ENCODE measurements at regions not wholly inside any gene's neighbourhood (a gene's known extent, or its start where the extent isn't known, plus 50 kb on each side); places are given as distances from the start of the nearest gene placed in this dataset.

DNA sequence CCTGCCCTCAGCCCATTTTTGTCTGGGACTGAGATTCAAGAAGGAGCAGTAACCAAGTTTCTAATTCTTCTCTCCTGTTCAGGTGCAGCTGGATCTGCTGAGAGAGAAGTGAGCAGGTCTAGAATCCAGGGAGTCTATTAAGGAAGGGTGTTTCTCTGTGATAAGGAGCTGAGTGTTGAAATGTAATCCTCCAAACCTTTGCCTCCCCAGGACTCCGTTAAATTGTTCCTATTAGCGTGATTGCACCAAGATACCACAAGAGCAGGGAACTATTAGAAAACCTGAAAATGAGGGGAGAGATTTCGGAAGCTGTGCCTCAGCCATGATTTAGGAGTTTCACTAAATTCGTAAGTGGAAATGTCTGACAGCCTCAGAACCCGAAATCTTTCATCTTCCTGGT lies 192.6 kb downstream of the EBLN2 start:
- no peaks in the 10 kb centered on the region for H3F3A ChIP-seq (ENCODE audit: low read depth)
- H3K4me1 Mint-ChIP-seq: peaks cover 4% of the 10 kb centered on the region
- no peaks in the 10 kb centered on the region for H3K27me3 ChIP-seq
- H3K9ac ChIP-seq: no peak overlapping the region
- H3K4me2 ChIP-seq: no peak overlapping the region
- DNase-seq (ENCODE audit: low spot score): no peak
- H3K79me2 ChIP-seq (ENCODE audit: low read depth): no peaks in the 10 kb centered on the region
- no peak overlapping the region for H3K27ac ChIP-seq
- H3K27me3 Mint-ChIP-seq (ENCODE audit: insufficient read depth, low read depth): peaks cover 2% of the 10 kb centered on the region
- H3K36me3 ChIP-seq: no peaks in the 10 kb centered on the region
- H4K20me1 ChIP-seq (ENCODE audit: low read depth): no peaks in the 10 kb centered on the region
- H3K4me3 ChIP-seq: no peak overlapping the region
- no peaks in the 10 kb centered on the region for H3K36me3 Mint-ChIP-seq
- peaks cover 6% of the 10 kb centered on the region for H3K4me1 ChIP-seq
- peak overlapping the region; percentile 15 for H2AFZ ChIP-seq (replicated peaks)
- TF ChIP-seq EZH2 (IDR thresholded peaks at IDR 0.05) (no peak), EZH2phosphoT487 (IDR thresholded peaks at IDR 0.05) (no peak)
- TF ChIP-seq, protein P1, sequence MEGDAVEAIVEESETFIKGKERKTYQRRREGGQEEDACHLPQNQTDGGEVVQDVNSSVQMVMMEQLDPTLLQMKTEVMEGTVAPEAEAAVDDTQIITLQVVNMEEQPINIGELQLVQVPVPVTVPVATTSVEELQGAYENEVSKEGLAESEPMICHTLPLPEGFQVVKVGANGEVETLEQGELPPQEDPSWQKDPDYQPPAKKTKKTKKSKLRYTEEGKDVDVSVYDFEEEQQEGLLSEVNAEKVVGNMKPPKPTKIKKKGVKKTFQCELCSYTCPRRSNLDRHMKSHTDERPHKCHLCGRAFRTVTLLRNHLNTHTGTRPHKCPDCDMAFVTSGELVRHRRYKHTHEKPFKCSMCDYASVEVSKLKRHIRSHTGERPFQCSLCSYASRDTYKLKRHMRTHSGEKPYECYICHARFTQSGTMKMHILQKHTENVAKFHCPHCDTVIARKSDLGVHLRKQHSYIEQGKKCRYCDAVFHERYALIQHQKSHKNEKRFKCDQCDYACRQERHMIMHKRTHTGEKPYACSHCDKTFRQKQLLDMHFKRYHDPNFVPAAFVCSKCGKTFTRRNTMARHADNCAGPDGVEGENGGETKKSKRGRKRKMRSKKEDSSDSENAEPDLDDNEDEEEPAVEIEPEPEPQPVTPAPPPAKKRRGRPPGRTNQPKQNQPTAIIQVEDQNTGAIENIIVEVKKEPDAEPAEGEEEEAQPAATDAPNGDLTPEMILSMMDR (IDR thresholded peaks at IDR 0.05): no peak
- H3K27ac Mint-ChIP-seq: no peak overlapping the region
- H3K9me3 ChIP-seq (ENCODE audit: low read depth): no peaks in the 10 kb centered on the region
- H3K4me3 Mint-ChIP-seq: no peak overlapping the region
- no peaks in the 10 kb centered on the region for H3K9me3 Mint-ChIP-seq

DNA sequence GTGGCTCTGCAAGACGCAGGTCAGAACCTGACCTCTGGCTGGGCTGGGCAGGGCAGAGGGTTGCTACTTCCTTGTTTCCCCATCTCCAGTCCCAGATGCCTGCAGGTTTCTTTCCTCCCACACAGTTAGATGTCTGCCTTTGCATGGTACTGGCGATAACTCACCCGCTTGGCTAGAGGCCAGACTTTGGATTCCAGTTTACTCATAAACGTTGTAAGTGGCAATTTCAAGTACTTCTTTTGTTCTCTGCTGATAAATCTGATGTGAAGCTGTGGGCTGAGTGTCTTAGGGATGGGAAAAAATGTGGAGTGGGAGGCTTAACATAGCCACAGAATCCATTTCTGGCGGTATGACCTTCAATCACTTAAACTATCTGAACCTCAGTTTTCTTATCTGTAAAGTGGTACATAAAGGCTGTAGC lies 194.2 kb downstream of the EBLN2 start:
- Histone ChIP-seq H3K27ac (no peak overlapping the region), H3K27me3 (no peaks in the 10 kb centered on the region), H2AFZ (replicated peaks) (no peak overlapping the region), H3K9ac (no peak overlapping the region), H3K4me1 (peaks cover 6% of the 10 kb centered on the region), H3K79me2 (ENCODE audit: low read depth) (no peaks in the 10 kb centered on the region), H3K4me2 (no peak overlapping the region), H4K20me1 (ENCODE audit: low read depth) (no peaks in the 10 kb centered on the region), H3K36me3 (no peaks in the 10 kb centered on the region), H3F3A (ENCODE audit: low read depth) (no peaks in the 10 kb centered on the region), H3K4me3 (no peak overlapping the region), H3K9me3 (ENCODE audit: low read depth) (no peaks in the 10 kb centered on the region)
- Mint-ChIP-seq H3K4me3 (no peak overlapping the region), H3K4me1 (peaks cover 4% of the 10 kb centered on the region), H3K9me3 (no peaks in the 10 kb centered on the region), H3K36me3 (no peaks in the 10 kb centered on the region), H3K27ac (no peak overlapping the region), H3K27me3 (ENCODE audit: insufficient read depth, low read depth) (peaks cover 2% of the 10 kb centered on the region)
- no peak for DNase-seq (ENCODE audit: low spot score)
- TF ChIP-seq EZH2phosphoT487 (IDR thresholded peaks at IDR 0.05) (no peak), EZH2 (IDR thresholded peaks at IDR 0.05) (no peak)
- TF ChIP-seq, protein P1 (IDR thresholded peaks at IDR 0.05): no peak

DNA sequence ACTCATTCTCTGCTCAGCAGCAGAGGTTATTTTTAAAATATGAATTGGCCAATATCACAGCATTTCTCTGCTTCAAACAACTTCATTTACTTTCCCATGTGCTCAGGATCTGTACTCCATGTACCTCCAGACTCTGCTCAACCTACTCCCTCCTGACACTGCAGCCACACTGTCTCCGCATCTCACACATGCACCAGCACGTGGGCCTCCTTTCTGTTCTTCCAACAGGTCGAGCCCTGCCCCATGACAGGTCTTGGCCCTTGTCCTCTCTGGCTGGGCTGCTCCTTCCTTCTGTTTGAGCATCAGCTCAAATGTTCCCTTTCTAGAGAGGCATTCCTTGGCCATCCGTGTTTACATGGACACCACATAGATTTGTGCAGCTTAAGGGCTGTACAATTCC lies 195.7 kb downstream of the EBLN2 start:
- Histone ChIP-seq H3K79me2 (ENCODE audit: low read depth) (no peaks in the 10 kb centered on the region), H3K27ac (no peak overlapping the region), H3F3A (ENCODE audit: low read depth) (no peaks in the 10 kb centered on the region), H3K4me2 (no peak overlapping the region), H3K4me1 (peaks cover 6% of the 10 kb centered on the region), H3K27me3 (no peaks in the 10 kb centered on the region), H3K4me3 (no peak overlapping the region), H3K9me3 (ENCODE audit: low read depth) (no peaks in the 10 kb centered on the region), H2AFZ (replicated peaks) (no peak overlapping the region), H4K20me1 (ENCODE audit: low read depth) (no peaks in the 10 kb centered on the region), H3K9ac (no peak overlapping the region), H3K36me3 (no peaks in the 10 kb centered on the region)
- no peak overlapping the region for H3K4me3 Mint-ChIP-seq
- no peaks in the 10 kb centered on the region for H3K36me3 Mint-ChIP-seq
- H3K4me1 Mint-ChIP-seq: peaks cover 4% of the 10 kb centered on the region
- no peaks in the 10 kb centered on the region for H3K9me3 Mint-ChIP-seq
- TF ChIP-seq EZH2phosphoT487 (IDR thresholded peaks at IDR 0.05) (no peak), EZH2 (IDR thresholded peaks at IDR 0.05) (no peak)
- TF ChIP-seq, protein P1 (IDR thresholded peaks at IDR 0.05): no peak
- H3K27me3 Mint-ChIP-seq (ENCODE audit: insufficient read depth, low read depth): peaks cover 2% of the 10 kb centered on the region
- DNase-seq (ENCODE audit: low spot score): no peak
- H3K27ac Mint-ChIP-seq: no peak overlapping the region

All from neural progenitor cell (in vitro differentiated cells).